Uterus (tissue), 2 donors: ENCODE measurements at regions not wholly inside any gene's neighbourhood (a gene's known extent, or its start where the extent isn't known, plus 50 kb on each side); places are given as distances from the start of the nearest gene placed in this dataset.

Experiments
- CTCF ChIP-seq, 4 experiments: fragments of 200-600 bp in 2 of 4; fragments of 450-650 bp in 2 of 4; sonication (generic) in 2 of 4; IDR thresholded peaks; one replicate each; pipeline ENCODE4 v1.5.1; 2016 to 2019; ENCODE audit warnings: antibody characterized with exemption in 4 of 4, mild to moderate bottlenecking in 2 of 4, moderate library complexity in 1 of 4
- POLR2A ChIP-seq, 2 donors: fragments of 450-650 bp; IDR thresholded peaks; one replicate each; pipeline ENCODE4 v1.6.1; 2016; ENCODE audit warnings: antibody characterized with exemption in 2 of 2, mild to moderate bottlenecking in 1 of 2, moderate library complexity in 1 of 2

DNA sequence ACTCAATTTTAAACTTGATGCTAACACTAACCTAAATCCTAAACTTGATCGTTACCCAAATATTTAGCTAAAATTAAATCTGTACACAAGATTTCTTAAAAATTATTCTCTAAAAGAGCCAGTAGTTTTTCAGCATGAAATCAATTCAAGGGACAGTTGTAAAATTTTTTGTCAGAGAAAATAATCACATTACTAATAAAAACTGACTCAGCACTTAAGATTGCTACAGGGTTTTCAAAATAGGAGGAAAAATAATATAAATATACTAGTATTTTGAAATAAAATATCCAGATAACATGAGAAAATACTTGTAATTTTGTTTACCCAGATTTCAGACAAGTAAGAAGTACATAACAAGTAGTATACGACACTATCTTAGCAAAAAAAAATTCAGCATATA is 1268.1 kb upstream of the USP15 start:
- TF ChIP-seq CTCF (IDR thresholded peaks at IDR 0.05) (no peak), POLR2A (IDR thresholded peaks at IDR 0.05) (no peak)
